ENCODE measurements at regions not wholly inside any gene's neighbourhood (a gene's known extent, or its start where the extent isn't known, plus 50 kb on each side); places are given as distances from the start of the nearest gene placed in this dataset.

DNA sequence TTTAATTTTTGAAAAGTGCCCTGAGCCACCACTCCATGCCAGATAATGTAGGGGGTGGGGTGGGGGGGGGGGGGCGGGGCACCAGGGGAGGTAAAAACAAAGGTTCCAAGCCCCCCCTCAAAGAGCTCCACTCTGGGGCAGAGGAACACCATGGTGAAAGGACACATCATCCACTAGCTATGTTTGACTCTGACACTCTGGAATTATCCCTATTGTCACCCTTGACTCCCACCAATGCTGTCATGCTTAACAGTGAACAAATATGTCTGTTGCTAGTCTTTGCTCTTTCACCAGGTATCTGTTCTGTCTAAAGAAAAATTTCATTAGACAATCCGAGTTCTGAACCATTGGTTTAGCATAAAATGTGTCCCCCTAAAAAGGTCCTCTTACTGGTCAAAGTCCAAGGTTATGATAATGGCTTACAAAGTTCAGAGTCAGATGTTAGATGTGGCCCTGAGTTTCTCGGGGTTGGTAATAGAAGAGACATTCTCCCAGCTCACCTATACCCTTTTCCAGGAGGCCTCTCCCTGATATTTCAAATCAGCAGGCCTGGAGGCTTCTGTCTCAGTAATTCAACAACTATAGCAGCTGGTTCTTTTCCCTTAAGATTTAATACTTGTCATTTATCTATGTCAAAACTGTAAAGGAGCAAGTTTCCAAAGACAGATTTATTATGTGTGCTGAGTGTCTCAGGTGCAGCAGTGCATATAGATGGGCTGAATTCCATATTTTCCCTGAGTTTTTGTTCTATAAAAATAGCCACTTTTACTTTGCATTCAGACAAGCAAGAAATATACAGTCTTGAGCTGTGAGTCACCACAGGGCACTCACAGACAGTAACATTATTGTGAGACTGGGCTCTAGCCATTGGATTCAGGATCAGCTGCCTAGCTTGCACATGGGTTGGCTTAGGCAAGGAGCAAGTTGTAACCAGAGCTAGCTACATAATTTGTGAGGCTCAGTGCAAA, 174.1 kb downstream of the CSNK2A3 start:
- Mint-ChIP-seq H3K4me3 (ENCODE audit: unreplicated experiment) (no peak overlapping the region), H3K9me3 (ENCODE audit: unreplicated experiment) (no peaks in the 10 kb centered on the region), H3K27ac (ENCODE audit: unreplicated experiment) (peak overlapping the region; percentile 75), H3K4me1 (ENCODE audit: unreplicated experiment) (peaks cover 30% of the 10 kb centered on the region), H3K27me3 (ENCODE audit: unreplicated experiment) (no peaks in the 10 kb centered on the region), H3K36me3 (ENCODE audit: unreplicated experiment) (no peaks in the 10 kb centered on the region)
- TF ChIP-seq CTCF (IDR thresholded peaks at IDR 0.05), result no peak
- DNase-seq (ENCODE audit: extremely low spot score, unreplicated experiment), result no peak

DNA sequence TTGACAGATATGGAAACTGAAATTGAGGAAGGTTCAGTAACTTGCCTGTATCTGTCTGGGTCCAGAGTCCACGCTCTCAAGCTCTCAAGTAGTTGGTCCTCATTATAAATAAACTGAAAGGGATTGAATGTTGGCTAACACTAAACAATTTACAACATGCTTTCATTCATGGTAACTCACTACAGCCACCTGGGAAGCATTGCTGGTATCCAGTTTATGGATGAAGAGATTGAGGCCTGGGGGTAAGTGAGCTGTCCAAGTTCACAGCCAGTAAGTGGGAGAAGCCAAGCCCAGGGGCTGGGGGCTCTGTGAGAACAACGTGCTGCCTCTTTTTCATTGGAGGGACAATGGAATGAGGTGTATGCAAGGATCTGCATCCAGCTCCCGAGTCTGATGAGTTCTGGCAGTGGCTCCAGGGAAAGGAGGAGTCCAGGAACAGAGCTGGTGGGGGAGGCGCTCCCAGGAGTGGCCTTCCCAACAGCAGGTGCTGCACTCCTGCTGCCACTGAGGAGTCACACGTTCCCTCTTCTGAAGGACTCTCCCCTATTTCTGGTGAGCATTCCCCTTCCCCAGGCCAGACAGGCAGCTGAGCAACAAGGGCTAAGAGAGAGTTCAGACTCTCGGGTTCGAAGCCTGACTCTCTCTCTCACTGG, 175.8 kb downstream of the CSNK2A3 start:
- Mint-ChIP-seq H3K27me3 (ENCODE audit: unreplicated experiment) (no peaks in the 10 kb centered on the region), H3K4me3 (ENCODE audit: unreplicated experiment) (no peak overlapping the region), H3K36me3 (ENCODE audit: unreplicated experiment) (no peaks in the 10 kb centered on the region), H3K9me3 (ENCODE audit: unreplicated experiment) (no peaks in the 10 kb centered on the region), H3K27ac (ENCODE audit: unreplicated experiment) (no peak overlapping the region), H3K4me1 (ENCODE audit: unreplicated experiment) (peaks cover 40% of the 10 kb centered on the region)
- TF ChIP-seq CTCF (IDR thresholded peaks at IDR 0.05), result no peak
- no peak for DNase-seq (ENCODE audit: extremely low spot score, unreplicated experiment)

DNA sequence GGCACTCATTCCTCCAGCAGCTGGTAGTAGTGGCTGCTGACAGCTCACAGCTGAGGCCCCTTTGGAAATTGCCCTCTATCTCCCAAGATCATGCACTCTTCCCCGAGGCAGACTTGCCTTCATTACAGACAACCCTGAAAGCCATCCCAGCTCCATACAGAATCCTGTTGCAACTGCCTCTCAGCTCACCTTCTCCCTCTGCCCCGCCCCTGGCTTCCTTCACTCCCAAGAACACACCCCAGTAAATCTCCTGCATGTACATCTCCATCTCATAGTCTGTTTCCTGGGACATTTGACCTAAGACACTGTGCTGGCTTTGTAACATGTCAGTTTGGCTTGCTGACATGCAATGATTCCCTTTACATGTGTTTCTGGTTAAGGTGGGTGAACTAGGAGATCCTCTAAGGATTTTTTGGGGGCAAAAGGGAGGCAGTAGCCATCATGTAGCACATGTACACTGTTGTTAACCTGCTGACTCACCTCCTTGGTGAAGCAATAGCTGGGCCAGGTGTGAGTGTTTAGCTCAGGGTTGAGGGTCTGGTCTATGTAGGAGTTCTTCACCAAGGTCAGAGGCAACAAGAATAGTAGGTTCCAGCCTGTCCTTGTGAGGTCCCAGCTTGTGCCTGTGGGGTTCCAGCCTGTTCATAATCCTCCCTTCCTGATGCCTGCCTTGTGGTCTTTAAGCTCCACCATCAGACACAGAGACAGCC, 179.6 kb downstream of the CSNK2A3 start:
- H3K4me3 Mint-ChIP-seq (ENCODE audit: unreplicated experiment), result no peak overlapping the region
- no peaks in the 10 kb centered on the region for H3K27me3 Mint-ChIP-seq (ENCODE audit: unreplicated experiment)
- H3K27ac Mint-ChIP-seq (ENCODE audit: unreplicated experiment), result peak overlapping the region; percentile 5
- peaks cover 46% of the 10 kb centered on the region for H3K4me1 Mint-ChIP-seq (ENCODE audit: unreplicated experiment)
- H3K9me3 Mint-ChIP-seq (ENCODE audit: unreplicated experiment), result no peaks in the 10 kb centered on the region
- no peak for TF ChIP-seq CTCF (IDR thresholded peaks at IDR 0.05)
- H3K36me3 Mint-ChIP-seq (ENCODE audit: unreplicated experiment), result no peaks in the 10 kb centered on the region
- no peak for DNase-seq (ENCODE audit: extremely low spot score, unreplicated experiment)

GRCh38 chr11:11171854-11172253, 181.2 kb downstream of the CSNK2A3 start:
- Mint-ChIP-seq H3K9me3 (ENCODE audit: unreplicated experiment) (no peaks in the 10 kb centered on the region), H3K27ac (ENCODE audit: unreplicated experiment) (peak overlapping the region; percentile 74), H3K27me3 (ENCODE audit: unreplicated experiment) (no peaks in the 10 kb centered on the region), H3K36me3 (ENCODE audit: unreplicated experiment) (no peaks in the 10 kb centered on the region), H3K4me1 (ENCODE audit: unreplicated experiment) (peaks cover 51% of the 10 kb centered on the region), H3K4me3 (ENCODE audit: unreplicated experiment) (no peak overlapping the region)
- TF ChIP-seq CTCF (IDR thresholded peaks at IDR 0.05), result no peak
- no peak for DNase-seq (ENCODE audit: extremely low spot score, unreplicated experiment)

Data from osteocyte (in vitro differentiated cells).